KMS-11 (cell line): ENCODE measurements at regions not wholly inside any gene's neighbourhood (a gene's known extent, or its start where the extent isn't known, plus 50 kb on each side); places are given as distances from the start of the nearest gene placed in this dataset.
"Not testable (repeated sequence)": the region's sequence is repeated elsewhere in the genome, so short reads cannot be mapped to it uniquely, and the experiment has no call there.

Experiments
- H2AFZ ChIP-seq: fragments of 200-600 bp; sonication (generic); 2 replicates; pipeline ENCODE4 v1.6.1; 2016; ENCODE audit warnings: antibody characterized with exemption, mixed run types, low read depth
- H3K27ac ChIP-seq: fragments of 200-600 bp; sonication (generic); 2 replicates; pipeline ENCODE4 v1.6.1; 2016; ENCODE audit warnings: mild to moderate bottlenecking, mixed run types
- H3K27me3 ChIP-seq: fragments of 200-600 bp; sonication (generic); 2 replicates; pipeline ENCODE4 v1.6.1; 2017; ENCODE audit warnings: mild to moderate bottlenecking, low read depth, mixed run types, moderate library complexity; ENCODE audit not compliant: insufficient read depth
- H3K36me3 ChIP-seq: fragments of 200-600 bp; sonication (generic); 2 replicates; pipeline ENCODE4 v1.6.1; 2017; ENCODE audit warnings: mild to moderate bottlenecking, mixed run types; ENCODE audit not compliant: insufficient read depth
- H3K4me1 ChIP-seq: fragments of 200-600 bp; sonication (generic); 2 replicates; pipeline ENCODE4 v1.6.1; 2016; ENCODE audit warnings: mild to moderate bottlenecking, low read depth, mixed run types; ENCODE audit not compliant: poor library complexity, severe bottlenecking
- H3K4me2 ChIP-seq: fragments of 200-600 bp; sonication (generic); 2 replicates; pipeline ENCODE4 v1.7.0; 2016; ENCODE audit warnings: mild to moderate bottlenecking, mixed run types
- H3K4me3 ChIP-seq: fragments of 200-600 bp; sonication (generic); IDR thresholded peaks from 2 replicates; pipeline ENCODE4 v1.6.1; 2017; ENCODE audit warnings: low read depth, low read length, mixed read lengths; ENCODE audit not compliant: insufficient read depth
- H3K79me2 ChIP-seq: fragments of 200-600 bp; sonication (generic); 2 replicates; pipeline ENCODE4 v1.6.1; 2016; ENCODE audit warnings: low read depth, mixed run types; ENCODE audit not compliant: insufficient read depth
- H3K9ac ChIP-seq: fragments of 200-600 bp; sonication (generic); 2 replicates; pipeline ENCODE4 v1.6.1; 2016; ENCODE audit warnings: mild to moderate bottlenecking, mixed run types
- H4K20me1 ChIP-seq: fragments of 200-600 bp; sonication (generic); 2 replicates; pipeline ENCODE4 v1.6.1; 2016; ENCODE audit warnings: mild to moderate bottlenecking, mixed run types; ENCODE audit not compliant: insufficient read depth

DNA sequence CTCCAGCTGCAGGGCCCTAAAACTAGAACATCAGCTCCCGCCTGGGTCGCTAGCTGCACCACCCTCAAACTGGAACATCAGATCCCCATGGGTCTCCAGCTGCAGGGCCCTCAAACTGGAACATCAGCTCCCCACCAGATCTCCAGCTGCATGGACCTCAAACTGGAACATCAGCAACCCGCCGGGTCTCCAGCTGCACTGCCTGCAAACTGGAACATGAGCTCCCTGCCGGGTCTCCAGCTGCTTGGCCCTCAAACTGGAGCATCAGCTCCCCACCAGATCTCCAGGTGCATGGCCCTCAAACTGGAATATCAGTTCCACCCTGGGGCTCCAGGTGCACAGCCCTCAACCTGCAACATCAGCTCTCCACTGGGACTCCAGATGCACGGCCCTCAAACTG lies 82.7 kb downstream of the TFRC start:
- H2AFZ ChIP-seq, H3K4me1 ChIP-seq, H3K79me2 ChIP-seq, H3K4me2 ChIP-seq, H3K36me3 ChIP-seq, H4K20me1 ChIP-seq, H3K9ac ChIP-seq, H3K4me3 ChIP-seq, H3K27ac ChIP-seq: not testable (repeated sequence)
- H3K27me3 ChIP-seq = peaks cover 26% of the 10 kb centered on the region; the same call in 1 of the 2 replicates

DNA sequence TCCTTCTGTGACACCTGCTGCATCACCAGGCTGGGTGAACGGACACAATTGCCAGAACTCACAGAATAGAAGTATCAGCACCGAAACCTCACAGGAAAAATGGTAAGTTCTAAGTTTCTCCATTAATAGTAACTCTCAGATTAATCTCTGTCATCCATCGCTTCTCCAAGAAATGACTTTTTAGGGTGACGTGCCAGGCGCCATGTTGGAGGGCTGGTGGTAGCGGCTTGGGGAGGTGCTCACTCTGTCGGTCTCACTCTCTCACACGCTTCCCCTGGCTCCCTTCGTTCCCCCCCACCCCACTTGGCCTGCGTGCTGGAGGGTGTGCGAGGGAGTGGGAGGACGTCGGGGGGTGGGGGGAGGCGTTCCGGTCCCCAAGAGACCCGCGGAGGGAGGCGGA lies 85.6 kb downstream of the TFRC start:
- H3K9ac ChIP-seq, H4K20me1 ChIP-seq, H3K36me3 ChIP-seq, H3K79me2 ChIP-seq, H3K4me2 ChIP-seq, H3K4me3 ChIP-seq, H3K27me3 ChIP-seq, H3K4me1 ChIP-seq, H2AFZ ChIP-seq, H3K27ac ChIP-seq: not testable (repeated sequence)

DNA sequence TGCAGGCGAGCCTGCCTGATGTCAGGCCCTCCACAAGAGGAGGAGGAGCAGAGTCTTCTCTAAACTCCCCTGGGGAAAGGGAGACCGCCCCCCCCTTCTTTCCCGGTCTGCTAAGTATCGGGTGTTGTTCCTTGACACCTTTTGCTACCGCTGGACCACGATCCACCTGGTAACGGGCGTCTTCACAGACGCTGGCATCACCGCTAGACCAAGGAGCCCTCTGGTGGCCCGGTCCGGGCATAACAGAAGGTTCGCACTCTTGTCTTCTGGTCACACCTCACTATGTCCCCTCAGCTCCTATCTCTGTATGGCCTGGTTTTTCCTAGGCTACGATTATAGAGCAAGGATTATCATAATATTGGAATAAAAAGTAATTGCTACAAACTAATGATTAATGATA lies 86.0 kb upstream of the TNK2 start:
- not testable (repeated sequence) for H3K9ac ChIP-seq, H3K4me1 ChIP-seq, H3K4me2 ChIP-seq, H3K36me3 ChIP-seq, H3K4me3 ChIP-seq, H3K27me3 ChIP-seq, H3K27ac ChIP-seq, H2AFZ ChIP-seq, H4K20me1 ChIP-seq, H3K79me2 ChIP-seq

DNA sequence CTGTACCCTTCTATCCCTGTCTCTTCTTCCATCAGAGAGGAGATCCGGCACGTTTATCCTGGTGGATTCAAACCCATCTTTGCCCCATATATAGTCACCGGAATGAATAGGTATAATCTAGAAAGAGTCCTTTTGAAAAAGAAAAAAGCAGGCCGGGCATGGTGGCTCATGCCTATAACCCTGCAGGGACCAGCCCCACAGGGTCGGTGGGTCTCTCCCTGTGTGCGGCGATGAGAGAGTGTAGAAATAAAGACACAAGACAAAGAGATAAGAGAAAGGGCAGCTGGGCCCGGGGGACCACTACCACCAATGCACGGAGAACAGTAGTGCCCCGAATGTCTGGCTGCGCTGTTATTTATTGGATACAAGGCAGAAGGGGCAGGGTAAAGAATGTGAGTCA lies 85.3 kb upstream of the TNK2 start:
- not testable (repeated sequence) for H3K4me1 ChIP-seq, H3K27me3 ChIP-seq

DNA sequence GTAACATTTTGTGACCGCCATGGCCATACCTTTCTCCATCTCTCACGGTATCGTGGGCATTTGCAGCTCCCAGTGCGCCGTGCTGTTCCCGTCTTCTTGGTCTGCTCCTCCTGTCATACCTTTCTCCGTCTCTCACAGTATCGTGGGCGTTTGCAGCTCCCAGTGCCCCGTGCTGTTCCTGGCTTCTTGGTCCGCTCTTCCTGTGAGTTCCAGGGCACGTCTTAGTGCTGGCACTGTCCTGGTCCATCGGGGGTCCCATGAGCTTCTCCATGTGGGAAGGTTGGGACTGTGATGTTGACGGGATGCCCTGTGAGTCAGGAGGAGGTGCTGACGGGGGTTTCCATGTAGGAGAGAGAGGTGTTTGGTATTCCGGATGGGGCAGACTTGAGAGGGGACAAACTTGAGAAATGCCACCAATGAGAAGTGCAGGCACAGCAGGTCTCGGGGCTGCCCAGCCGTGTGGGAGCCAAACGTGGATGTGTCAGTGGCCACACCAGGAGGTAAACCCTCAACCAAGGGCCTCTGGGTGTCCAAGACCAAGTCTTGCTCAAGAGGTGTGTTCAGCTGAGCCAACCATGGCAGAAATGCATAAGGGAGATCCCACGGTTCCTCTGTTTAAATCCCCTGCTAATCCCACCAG lies 84.7 kb upstream of the TNK2 start:
- H3K36me3 ChIP-seq, H3K27me3 ChIP-seq, H3K27ac ChIP-seq, H3K9ac ChIP-seq, H3K4me3 ChIP-seq, H2AFZ ChIP-seq, H3K79me2 ChIP-seq, H3K4me1 ChIP-seq, H3K4me2 ChIP-seq, H4K20me1 ChIP-seq: not testable (repeated sequence)

More for the DNA sequence above, 85.3 kb upstream of the TNK2 start:
- H3K9ac ChIP-seq, H3K36me3 ChIP-seq, H3K4me3 ChIP-seq, H4K20me1 ChIP-seq, H3K79me2 ChIP-seq, H2AFZ ChIP-seq, H3K27ac ChIP-seq, H3K4me2 ChIP-seq: not testable (repeated sequence)

DNA sequence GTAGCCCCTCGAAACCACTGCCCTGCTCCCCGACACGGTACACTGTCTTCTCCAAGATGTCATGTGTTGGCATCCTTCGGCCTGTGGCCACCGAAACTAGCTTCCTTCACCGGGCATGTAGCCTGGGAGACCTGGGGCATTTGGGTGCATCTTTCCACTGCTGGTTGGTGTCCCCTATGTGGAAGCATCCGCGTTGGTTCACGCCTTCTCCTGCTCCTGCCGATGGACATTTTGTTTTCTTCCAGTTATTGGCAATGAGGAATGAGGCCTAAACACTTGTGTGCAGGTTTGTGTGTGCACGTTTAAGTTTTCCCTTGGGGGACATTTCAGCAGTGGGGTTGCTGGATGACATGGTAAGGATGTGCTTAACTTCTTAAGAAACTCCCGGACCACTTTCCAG lies 83.6 kb upstream of the TNK2 start:
- H3K4me2 ChIP-seq, H3K79me2 ChIP-seq, H3K4me3 ChIP-seq, H4K20me1 ChIP-seq, H2AFZ ChIP-seq, H3K9ac ChIP-seq, H3K27me3 ChIP-seq, H3K4me1 ChIP-seq, H3K36me3 ChIP-seq, H3K27ac ChIP-seq: not testable (repeated sequence)

DNA sequence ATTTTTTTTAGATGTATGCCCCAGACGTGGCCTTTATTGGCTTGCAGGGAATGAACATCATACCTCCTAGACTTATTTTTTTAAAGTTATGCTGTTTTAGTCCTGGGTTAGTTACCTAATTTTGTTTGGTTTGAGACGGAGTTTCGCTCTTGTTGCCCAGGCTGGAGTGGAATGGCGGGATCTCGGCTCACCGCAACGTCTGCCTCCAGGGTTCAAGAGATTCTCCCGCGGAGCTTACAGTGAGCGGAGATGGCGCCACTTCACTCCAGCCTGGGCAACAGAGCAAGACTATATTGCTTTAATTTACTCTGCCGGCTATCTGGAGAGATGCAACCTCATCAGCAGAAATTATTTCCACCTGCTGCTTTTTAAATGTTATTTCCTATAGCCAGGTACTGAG lies 82.9 kb upstream of the TNK2 start:
- not testable (repeated sequence) for H3K4me3 ChIP-seq, H3K9ac ChIP-seq, H3K27me3 ChIP-seq, H3K4me2 ChIP-seq, H3K36me3 ChIP-seq, H3K27ac ChIP-seq, H3K4me1 ChIP-seq, H4K20me1 ChIP-seq, H3K79me2 ChIP-seq
- H2AFZ ChIP-seq = peak overlapping the region; percentile 94; the same call in 1 of the 2 replicates

DNA sequence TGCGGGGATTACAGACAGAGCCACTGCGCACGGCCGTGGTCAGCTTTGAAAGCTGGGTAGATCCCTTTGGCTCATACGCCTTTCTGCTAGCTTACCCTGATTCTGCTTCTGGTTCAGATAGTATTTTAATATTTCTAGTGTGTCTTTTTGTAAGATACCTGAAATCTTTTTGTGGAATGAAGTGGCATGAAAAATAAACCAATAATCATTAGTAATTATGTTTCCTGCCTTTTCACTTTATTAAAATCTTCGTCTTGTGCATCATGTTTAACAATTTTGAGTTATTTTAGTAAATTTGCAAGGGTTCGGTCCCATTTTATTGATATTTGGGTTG lies 82.5 kb upstream of the TNK2 start:
- H3K27ac ChIP-seq = not testable (repeated sequence)

DNA sequence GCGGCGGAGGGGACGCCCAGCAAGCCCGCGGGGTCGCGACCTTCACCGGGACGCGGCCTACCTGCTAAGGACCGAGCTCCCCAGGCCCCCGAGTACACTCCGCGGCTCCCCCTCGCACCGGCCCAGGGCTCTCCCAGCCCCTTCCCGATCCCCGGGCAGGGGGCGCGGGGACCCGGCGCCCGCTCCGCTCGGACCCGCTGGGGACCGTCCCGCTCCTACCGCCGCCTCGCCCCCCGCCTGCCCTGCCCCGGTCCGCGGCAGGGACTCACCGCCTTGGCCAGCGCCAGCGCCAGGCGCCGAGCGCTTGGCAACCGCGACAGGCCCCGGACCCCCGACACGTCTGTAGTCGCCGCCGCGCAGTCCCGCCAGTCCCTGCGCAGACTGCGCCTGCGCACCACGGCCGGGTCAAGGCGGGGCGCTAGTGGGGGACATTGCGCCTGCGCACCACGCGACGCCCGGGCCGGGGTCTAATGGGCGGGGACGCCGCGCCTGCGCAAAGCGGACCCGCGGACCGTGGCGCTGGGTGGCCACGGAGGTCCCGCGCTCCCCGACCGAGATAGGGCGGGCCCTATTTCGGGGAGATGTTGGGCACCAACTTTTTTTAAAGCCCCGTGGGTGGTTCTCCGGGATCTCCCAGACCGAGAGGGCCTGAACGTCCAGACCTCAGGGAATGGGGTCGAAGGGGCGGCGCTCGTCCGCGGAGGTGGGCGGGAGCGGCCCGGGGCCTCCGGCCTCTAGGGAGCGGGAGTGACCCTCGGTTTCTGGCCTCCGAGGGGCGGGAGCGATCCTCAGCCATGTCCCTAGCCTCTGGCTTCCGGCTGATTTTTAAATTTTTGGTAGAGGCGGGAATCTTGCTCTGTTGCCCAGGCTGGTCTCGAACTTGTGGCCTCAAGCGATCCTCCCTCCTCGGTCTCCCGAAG lies 81.8 kb upstream of the TNK2 start:
- not testable (repeated sequence) for H3K27ac ChIP-seq, H3K36me3 ChIP-seq, H3K79me2 ChIP-seq, H3K4me1 ChIP-seq, H3K4me3 ChIP-seq, H4K20me1 ChIP-seq, H3K27me3 ChIP-seq
- H2AFZ ChIP-seq = peak overlapping the region; percentile 94
- H3K4me2 ChIP-seq = peak overlapping the region; percentile 61; the same call in 1 of the 2 replicates
- H3K9ac ChIP-seq = peak overlapping the region; percentile 61; the same call in 1 of the 2 replicates

More for the DNA sequence above, 82.5 kb upstream of the TNK2 start:
- not testable (repeated sequence) for H3K79me2 ChIP-seq, H4K20me1 ChIP-seq, H3K9ac ChIP-seq, H3K4me1 ChIP-seq, H3K4me3 ChIP-seq, H3K36me3 ChIP-seq, H3K27me3 ChIP-seq
- Histone ChIP-seq H2AFZ (peak overlapping the region; percentile 94), H3K4me2 (peak overlapping the region; percentile 61; the same call in 1 of the 2 replicates)

DNA sequence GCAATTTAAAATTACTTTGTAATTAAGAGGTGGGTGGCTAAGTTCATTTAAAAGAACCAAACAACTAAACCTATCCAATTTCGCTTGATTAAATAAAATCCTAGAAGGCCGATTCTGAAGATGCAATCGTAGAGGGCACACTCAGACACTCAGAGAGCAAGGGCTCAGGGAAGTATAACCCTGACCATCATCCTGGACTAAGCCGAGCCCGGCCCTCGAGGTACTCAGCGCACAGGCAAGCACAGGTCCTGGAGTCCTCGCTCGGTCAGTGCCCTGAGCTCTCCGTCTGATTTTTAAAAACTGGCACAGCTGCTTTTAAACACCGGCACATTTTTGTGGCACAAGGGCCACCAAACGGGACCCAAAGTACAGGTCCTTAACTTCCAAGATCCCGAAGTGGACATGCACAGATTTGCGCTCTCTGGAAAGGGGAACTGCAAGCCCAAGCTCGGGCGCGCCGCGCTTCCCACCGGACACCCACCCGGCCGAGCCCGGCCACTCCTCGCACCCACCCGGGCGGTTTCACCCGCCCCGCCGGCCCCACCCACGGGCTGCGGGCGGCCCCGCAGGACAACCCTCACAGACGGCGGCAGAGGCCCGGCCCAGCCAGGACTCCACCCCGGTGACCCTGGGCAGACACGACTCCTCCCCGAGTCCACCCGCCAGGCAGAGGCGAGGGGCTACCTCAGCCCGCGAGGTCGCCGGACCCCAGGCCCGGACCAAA lies 81.0 kb upstream of the TNK2 start:
- H3K4me1 ChIP-seq, H3K4me2 ChIP-seq, H2AFZ ChIP-seq, H3K27ac ChIP-seq, H3K79me2 ChIP-seq, H4K20me1 ChIP-seq, H3K27me3 ChIP-seq, H3K4me3 ChIP-seq, H3K36me3 ChIP-seq: not testable (repeated sequence)
- peak overlapping the region; percentile 61; the same call in 1 of the 2 replicates for H3K9ac ChIP-seq
